Type B pancreatic cell (in vitro differentiated cells): ENCODE measurements at regions not wholly inside any gene's neighbourhood (a gene's known extent, or its start where the extent isn't known, plus 50 kb on each side); places are given as distances from the start of the nearest gene placed in this dataset.

Source experiments
- DNase-seq: peaks from one replicate; pipeline ENCODE4 v3.0.0; 2021; ENCODE audit warnings: mixed read lengths; ENCODE audit not compliant: unreplicated experiment; ENCODE audit errors: extremely low spot score
- H3K27ac Mint-ChIP-seq: 2 replicates; pipeline ENCODE4 v1.8.0; 2021; ENCODE audit warnings: mild to moderate bottlenecking, mixed read lengths
- H3K27me3 Mint-ChIP-seq: 2 replicates; pipeline ENCODE4 v1.8.0; 2021; ENCODE audit warnings: mixed read lengths
- H3K36me3 Mint-ChIP-seq: 2 replicates; pipeline ENCODE4 v1.8.0; 2021; ENCODE audit warnings: mixed read lengths
- H3K4me1 Mint-ChIP-seq: one replicate; pipeline ENCODE4 v1.8.0; 2021; ENCODE audit warnings: mixed read lengths; ENCODE audit not compliant: unreplicated experiment
- H3K4me3 Mint-ChIP-seq: 2 replicates; pipeline ENCODE4 v1.8.0; 2021; ENCODE audit warnings: mild to moderate bottlenecking, mixed read lengths
- H3K9me3 Mint-ChIP-seq: 2 replicates; pipeline ENCODE4 v1.8.0; 2021; ENCODE audit warnings: mixed read lengths
- TF ChIP-seq, protein P1 (sequence below): fragments of 200-600 bp; sonication (generic); conservative IDR thresholded peaks from 2 replicates; pipeline ENCODE4 v1.5.0; 2021; ENCODE audit warnings: antibody characterized with exemption, mild to moderate bottlenecking

DNA sequence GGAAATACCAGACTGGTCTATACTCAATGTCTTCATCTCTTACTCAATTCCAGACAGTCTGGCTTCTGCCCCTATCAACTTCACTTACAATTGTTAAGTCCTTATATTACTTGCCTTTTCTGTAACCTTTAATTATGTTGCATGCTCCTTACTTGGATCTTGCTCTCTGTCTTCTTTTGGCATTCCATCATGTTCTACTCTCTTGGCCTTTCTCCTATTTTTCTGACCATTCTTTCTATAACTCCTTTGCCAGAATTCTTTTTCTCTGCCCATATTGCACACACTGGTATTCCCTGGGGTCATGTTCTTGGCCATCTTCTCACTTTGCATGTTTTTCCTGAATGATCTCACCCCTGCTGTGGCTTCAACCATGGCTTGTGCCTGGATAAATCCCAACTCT is 209.8 kb upstream of the ZNF462 start:
- Mint-ChIP-seq H3K9me3 (peaks cover 6% of the 10 kb centered on the region), H3K36me3 (no peaks in the 10 kb centered on the region), H3K27ac (no peak overlapping the region), H3K4me1 (peaks cover 5% of the 10 kb centered on the region), H3K4me3 (no peak overlapping the region), H3K27me3 (no peaks in the 10 kb centered on the region)
- TF ChIP-seq, protein P1, sequence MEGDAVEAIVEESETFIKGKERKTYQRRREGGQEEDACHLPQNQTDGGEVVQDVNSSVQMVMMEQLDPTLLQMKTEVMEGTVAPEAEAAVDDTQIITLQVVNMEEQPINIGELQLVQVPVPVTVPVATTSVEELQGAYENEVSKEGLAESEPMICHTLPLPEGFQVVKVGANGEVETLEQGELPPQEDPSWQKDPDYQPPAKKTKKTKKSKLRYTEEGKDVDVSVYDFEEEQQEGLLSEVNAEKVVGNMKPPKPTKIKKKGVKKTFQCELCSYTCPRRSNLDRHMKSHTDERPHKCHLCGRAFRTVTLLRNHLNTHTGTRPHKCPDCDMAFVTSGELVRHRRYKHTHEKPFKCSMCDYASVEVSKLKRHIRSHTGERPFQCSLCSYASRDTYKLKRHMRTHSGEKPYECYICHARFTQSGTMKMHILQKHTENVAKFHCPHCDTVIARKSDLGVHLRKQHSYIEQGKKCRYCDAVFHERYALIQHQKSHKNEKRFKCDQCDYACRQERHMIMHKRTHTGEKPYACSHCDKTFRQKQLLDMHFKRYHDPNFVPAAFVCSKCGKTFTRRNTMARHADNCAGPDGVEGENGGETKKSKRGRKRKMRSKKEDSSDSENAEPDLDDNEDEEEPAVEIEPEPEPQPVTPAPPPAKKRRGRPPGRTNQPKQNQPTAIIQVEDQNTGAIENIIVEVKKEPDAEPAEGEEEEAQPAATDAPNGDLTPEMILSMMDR: no peak
- DNase-seq: no peak

DNA sequence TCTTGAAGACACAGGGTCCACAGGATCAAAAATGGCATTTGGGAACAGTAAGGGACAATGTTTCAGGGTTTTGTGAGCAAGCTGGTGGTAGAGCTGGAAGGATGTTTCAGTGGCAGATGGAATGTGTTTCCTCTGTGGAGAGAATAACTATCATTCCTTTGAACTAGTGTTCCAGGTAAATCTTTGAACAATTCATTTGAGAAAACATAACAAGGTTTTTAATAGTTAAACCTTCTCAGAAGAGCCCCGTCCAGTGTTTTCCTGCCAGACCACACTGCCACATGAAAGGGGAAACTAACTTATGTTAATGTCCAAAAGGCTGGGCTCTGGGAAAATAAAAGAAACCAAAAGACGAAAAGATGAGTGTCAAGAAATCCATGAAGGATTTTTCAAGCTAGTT is 207.0 kb upstream of the ZNF462 start:
- Mint-ChIP-seq H3K27me3 (no peaks in the 10 kb centered on the region), H3K4me3 (no peak overlapping the region), H3K36me3 (no peaks in the 10 kb centered on the region), H3K4me1 (peaks cover 5% of the 10 kb centered on the region), H3K27ac (no peak overlapping the region), H3K9me3 (peaks cover 6% of the 10 kb centered on the region)
- TF ChIP-seq, protein P1: no peak
- DNase-seq: no peak

DNA sequence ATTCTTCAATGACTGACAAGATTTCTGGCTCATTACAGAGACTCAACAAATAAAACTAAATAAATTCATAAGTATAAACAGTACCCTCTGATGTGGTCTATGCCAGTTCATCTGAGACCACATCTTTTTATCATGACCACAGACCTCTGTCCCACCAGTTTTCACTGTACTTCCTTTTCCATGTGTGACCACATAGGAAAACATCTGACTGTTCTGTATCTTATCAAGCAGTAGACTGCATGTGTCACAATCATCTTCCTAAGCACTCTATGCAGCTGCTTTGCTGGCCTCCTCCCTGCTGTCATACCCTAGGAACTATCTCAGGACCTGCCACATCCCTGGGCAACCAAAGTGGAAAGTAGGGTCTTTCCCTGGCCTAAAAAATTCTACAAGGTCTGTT is 205.0 kb upstream of the ZNF462 start:
- Mint-ChIP-seq H3K4me1 (peaks cover 5% of the 10 kb centered on the region), H3K4me3 (no peak overlapping the region), H3K36me3 (no peaks in the 10 kb centered on the region), H3K27ac (no peak overlapping the region), H3K27me3 (no peaks in the 10 kb centered on the region), H3K9me3 (peaks cover 6% of the 10 kb centered on the region)
- TF ChIP-seq, protein P1: no peak
- no peak for DNase-seq

DNA sequence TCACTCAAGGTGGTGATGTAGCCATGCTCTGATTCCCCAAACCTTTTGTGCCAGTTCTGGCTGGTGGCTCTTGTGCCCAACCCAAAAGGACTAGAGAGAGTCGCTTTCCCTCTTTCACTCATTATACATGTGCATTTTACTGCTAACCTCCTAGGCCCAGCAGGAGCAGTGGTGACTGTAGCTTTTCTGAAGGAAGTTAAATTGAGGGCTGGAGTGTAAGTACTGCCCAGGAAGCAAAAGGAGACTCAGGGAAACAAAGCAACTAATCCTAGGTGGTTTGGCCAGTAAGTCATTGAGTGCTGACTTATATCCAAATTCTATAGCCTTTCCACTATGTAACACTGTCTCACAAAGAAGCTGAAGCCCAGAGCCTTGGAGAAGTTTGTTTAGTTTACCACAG is 194.4 kb upstream of the ZNF462 start:
- H3K4me3 Mint-ChIP-seq: no peak overlapping the region
- H3K36me3 Mint-ChIP-seq: no peaks in the 10 kb centered on the region
- TF ChIP-seq, protein P1: no peak
- H3K27ac Mint-ChIP-seq: no peak overlapping the region
- no peaks in the 10 kb centered on the region for H3K27me3 Mint-ChIP-seq
- peaks cover 4% of the 10 kb centered on the region for H3K9me3 Mint-ChIP-seq
- no peaks in the 10 kb centered on the region for H3K4me1 Mint-ChIP-seq
- DNase-seq: no peak

DNA sequence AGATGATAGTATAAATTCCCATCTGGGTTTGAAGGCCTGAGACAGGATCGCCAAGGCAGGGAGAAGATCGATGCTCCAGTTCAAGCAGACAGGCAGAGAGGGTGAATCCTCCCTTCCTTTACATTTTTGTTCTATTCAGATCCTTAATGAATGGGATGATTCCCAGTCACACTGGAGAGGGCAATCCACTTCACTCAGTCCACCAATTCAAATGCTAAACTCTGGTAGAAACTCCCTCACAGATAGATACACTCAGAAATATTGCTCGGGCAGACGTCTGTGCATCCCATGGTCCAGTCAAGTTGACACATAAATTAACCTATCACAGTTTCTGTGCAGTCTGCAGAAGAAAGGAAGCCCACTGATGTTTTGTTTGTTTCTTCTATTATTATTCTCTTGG is 193.1 kb upstream of the ZNF462 start:
- Mint-ChIP-seq H3K4me1 (no peaks in the 10 kb centered on the region), H3K36me3 (no peaks in the 10 kb centered on the region), H3K9me3 (peaks cover 4% of the 10 kb centered on the region), H3K4me3 (no peak overlapping the region), H3K27ac (no peak overlapping the region), H3K27me3 (no peaks in the 10 kb centered on the region)
- TF ChIP-seq, protein P1: no peak
- no peak for DNase-seq

DNA sequence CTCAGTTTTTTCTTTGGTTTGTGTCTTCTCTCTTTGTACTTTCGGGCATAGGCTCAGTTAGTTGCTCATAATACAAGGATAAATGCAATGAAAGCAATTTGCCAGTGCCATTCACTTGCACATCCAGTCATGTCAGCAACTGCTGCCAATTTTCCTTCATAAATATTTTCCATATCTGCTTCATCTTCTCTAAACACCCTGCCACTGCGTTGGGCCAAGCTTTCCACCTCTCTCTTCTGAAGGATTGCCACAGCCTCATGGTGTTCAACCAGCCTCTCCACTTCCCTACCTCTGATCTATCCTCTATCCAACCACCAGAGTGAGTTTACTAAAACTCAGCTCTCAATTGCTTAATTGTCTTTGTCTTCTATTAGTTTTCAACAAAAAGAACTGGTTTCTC is 192.5 kb upstream of the ZNF462 start:
- TF ChIP-seq, protein P1: no peak
- no peak overlapping the region for H3K4me3 Mint-ChIP-seq
- no peaks in the 10 kb centered on the region for H3K27me3 Mint-ChIP-seq

More for the DNA sequence above, 192.5 kb upstream of the ZNF462 start:
- Mint-ChIP-seq H3K4me1 (no peaks in the 10 kb centered on the region), H3K9me3 (peaks cover 4% of the 10 kb centered on the region), H3K27ac (no peak overlapping the region), H3K36me3 (no peaks in the 10 kb centered on the region)
- no peak for DNase-seq
